CD4-positive, alpha-beta T cell treated with Interferon alpha-2 for 1 hour (primary cell): ENCODE measurements at regions not wholly inside any gene's neighbourhood (a gene's known extent, or its start where the extent isn't known, plus 50 kb on each side); places are given as distances from the start of the nearest gene placed in this dataset.

Experiments used
- DNase-seq, 2 donors: peaks; one replicate each; pipeline ENCODE4 v3.0.0-alpha.2; 2020 to 2022

GRCh38 chr6:95244751-95245150 lies 332.6 kb upstream of the MANEA start:
- DNase-seq: no peak

GRCh38 chr6:95248499-95248898 lies 328.8 kb upstream of the MANEA start:
- DNase-seq: no peak

- no peak for DNase-seq
These were observed 328.2 kb upstream of the MANEA start for GRCh38 chr6:95249175-95249574.

GRCh38 chr6:95249661-95250060 lies 327.7 kb upstream of the MANEA start:
- DNase-seq: no peak

GRCh38 chr6:95263840-95264239 lies 313.5 kb upstream of the MANEA start:
- no peak for DNase-seq

GRCh38 chr6:95266537-95267258 lies 310.6 kb upstream of the MANEA start:
- DNase-seq: no peak

GRCh38 chr6:95274686-95275235 lies 302.6 kb upstream of the MANEA start:
- no peak for DNase-seq

GRCh38 chr6:95279616-95280015 lies 297.7 kb upstream of the MANEA start:
- no peak for DNase-seq

- DNase-seq: no peak
These were observed 296.6 kb upstream of the MANEA start for GRCh38 chr6:95280686-95281273.

- DNase-seq: no peak
These were observed 291.5 kb upstream of the MANEA start for GRCh38 chr6:95285881-95286280.

- no peak for DNase-seq
These were observed 290.5 kb upstream of the MANEA start for GRCh38 chr6:95286874-95287273.

- DNase-seq: no peak
These were observed 289.1 kb upstream of the MANEA start for GRCh38 chr6:95288251-95288650.

- DNase-seq: no peak
These were observed 285.3 kb upstream of the MANEA start for GRCh38 chr6:95292011-95292410.

GRCh38 chr6:95293257-95293656 lies 284.1 kb upstream of the MANEA start:
- no peak for DNase-seq

- no peak for DNase-seq
These were observed 283.3 kb upstream of the MANEA start for GRCh38 chr6:95294043-95294442.

- no peak for DNase-seq
These were observed 267.8 kb upstream of the MANEA start for GRCh38 chr6:95309545-95309944.

- DNase-seq: no peak
These were observed 259.2 kb upstream of the MANEA start for GRCh38 chr6:95318137-95318536.

GRCh38 chr6:95321126-95321525 lies 256.2 kb upstream of the MANEA start:
- DNase-seq: no peak

- no peak for DNase-seq
These were observed 251.4 kb upstream of the MANEA start for GRCh38 chr6:95325916-95326315.

- no peak for DNase-seq
These were observed 249.1 kb upstream of the MANEA start for GRCh38 chr6:95328231-95328630.

- no peak for DNase-seq
These were observed 225.1 kb upstream of the MANEA start for GRCh38 chr6:95352064-95352795.

GRCh38 chr6:95354551-95354950 lies 222.8 kb upstream of the MANEA start:
- no peak for DNase-seq

GRCh38 chr6:95357380-95358020 lies 219.8 kb upstream of the MANEA start:
- no peak for DNase-seq
